PC-9 (cell line): ENCODE measurements at regions not wholly inside any gene's neighbourhood (a gene's known extent, or its start where the extent isn't known, plus 50 kb on each side); places are given as distances from the start of the nearest gene placed in this dataset.

Source experiments
- BruUV-seq: library from RNA; stranded (reverse); fragments of 400-500 nt; replicated peaks from 2 replicates; lab custom pipeline; 2021; lab: Mats Ljungman, UMichigan
- CTCF ChIA-PET: fragments of 300-600 bp; sonication (Branson Sonifier 250); formaldehyde crosslinking; loops from one replicate; lab custom pipeline; 2022; ENCODE audit warnings: antibody characterized with exemption; lab: Charles Lee
- POLR2A ChIA-PET: fragments of 300-600 bp; sonication (Branson Sonifier 250); formaldehyde crosslinking; loops from one replicate; lab custom pipeline; 2022; ENCODE audit warnings: antibody characterized with exemption; ENCODE audit not compliant: unreplicated experiment; lab: Charles Lee
- DNase-seq, 2 experiments: peaks; one replicate each; pipeline versions ENCODE4 v3.0.0 to v3.0.0-alpha.2; 2015 to 2022; ENCODE audit warnings: mixed read lengths in 1 of 2
- H2AFZ ChIP-seq: fragments of 200-600 bp; sonication (generic); 2 replicates; pipeline ENCODE4 v1.8.1; 2017; ENCODE audit warnings: antibody characterized with exemption
- H3F3A ChIP-seq: fragments of 200-600 bp; sonication (generic); 2 replicates; pipeline ENCODE4 v1.8.1; 2017; ENCODE audit warnings: antibody characterized with exemption, mild to moderate bottlenecking, low read depth; ENCODE audit not compliant: insufficient read depth
- H3K27ac ChIP-seq: fragments of 200-600 bp; sonication (generic); 2 replicates; pipeline ENCODE4 v1.6.1; 2016; ENCODE audit warnings: mixed run types
- H3K27me3 ChIP-seq: fragments of 200-600 bp; sonication (generic); 2 replicates; pipeline ENCODE4 v1.6.1; 2016; ENCODE audit warnings: low read depth, mixed run types; ENCODE audit not compliant: insufficient read depth
- H3K36me3 ChIP-seq: fragments of 200-600 bp; sonication (generic); 2 replicates; pipeline ENCODE4 v1.6.1; 2016; ENCODE audit warnings: low read depth, mixed run types
- H3K4me1 ChIP-seq: fragments of 200-600 bp; sonication (generic); replicated peaks from 2 replicates; pipeline ENCODE4 v1.6.1; 2016; ENCODE audit warnings: mixed run types; ENCODE audit not compliant: insufficient read depth
- H3K4me2 ChIP-seq: fragments of 200-600 bp; sonication (generic); 2 replicates; pipeline ENCODE4 v1.6.1; 2017; ENCODE audit warnings: mixed run types
- H3K4me3 ChIP-seq: fragments of 200-600 bp; sonication (generic); 2 replicates; pipeline ENCODE4 v1.6.1; 2016; ENCODE audit warnings: mixed run types
- H3K79me2 ChIP-seq: fragments of 200-600 bp; sonication (generic); 2 replicates; pipeline ENCODE4 v1.6.1; 2017; ENCODE audit warnings: low read depth, mixed run types
- H3K9me2 ChIP-seq: fragments of 200-600 bp; sonication (generic); 2 replicates; pipeline ENCODE4 v1.8.1; 2017; ENCODE audit warnings: mild to moderate bottlenecking; ENCODE audit not compliant: insufficient read depth
- H3K9me3 ChIP-seq: fragments of 200-600 bp; sonication (generic); 2 replicates; pipeline ENCODE4 v1.8.1; 2016; ENCODE audit warnings: low read depth; ENCODE audit not compliant: insufficient read depth
- H4K20me1 ChIP-seq: fragments of 200-600 bp; sonication (generic); 2 replicates; pipeline ENCODE4 v1.8.1; 2017; ENCODE audit not compliant: insufficient read depth
- EZH2 ChIP-seq: fragments of 200-600 bp; sonication (generic); IDR thresholded peaks from 2 replicates; pipeline ENCODE4 v1.8.0; 2017; ENCODE audit warnings: antibody characterized with exemption, low read depth
- intact Hi-C: fragments of 100-400 bp; cut with micrococcal nuclease; formaldehyde crosslinking; loops from one replicate; pipeline ENCODE4 v1.10.0; 2022; ENCODE audit not compliant: unreplicated experiment
- TF ChIP-seq, protein P1 (sequence below): fragments of 200-600 bp; sonication (generic); conservative IDR thresholded peaks from 2 replicates; pipeline ENCODE4 v1.6.1; 2017; ENCODE audit warnings: mixed run types, antibody characterized with exemption, mild to moderate bottlenecking, moderate library complexity

DNA sequence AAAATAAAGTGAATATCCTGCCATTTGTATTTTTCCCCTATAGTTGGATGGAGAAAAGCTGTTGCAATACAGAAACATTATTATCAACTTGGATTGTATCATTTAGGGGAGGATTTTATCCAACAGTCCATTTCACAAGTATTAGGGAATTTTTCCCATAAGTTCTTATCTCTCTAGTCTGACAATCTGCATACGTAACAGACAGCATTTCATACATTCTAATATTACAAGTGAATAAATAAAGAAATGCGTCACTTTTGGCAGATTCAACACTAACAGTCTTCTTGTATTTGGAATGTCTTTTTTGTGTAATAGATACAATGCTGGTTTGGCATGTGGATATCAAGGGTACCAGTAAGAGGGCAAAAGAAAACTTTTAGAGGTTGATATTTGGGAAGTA, 795.3 kb upstream of the ARRDC4 start:
- no peaks in the 10 kb centered on the region; the same call in 1 of the 2 replicates for H4K20me1 ChIP-seq
- H3K9me3 ChIP-seq = no peaks in the 10 kb centered on the region; the same call in 1 of the 2 replicates
- intact Hi-C loops = no loop called here
- no peak for TF ChIP-seq EZH2
- TF ChIP-seq, protein P1, sequence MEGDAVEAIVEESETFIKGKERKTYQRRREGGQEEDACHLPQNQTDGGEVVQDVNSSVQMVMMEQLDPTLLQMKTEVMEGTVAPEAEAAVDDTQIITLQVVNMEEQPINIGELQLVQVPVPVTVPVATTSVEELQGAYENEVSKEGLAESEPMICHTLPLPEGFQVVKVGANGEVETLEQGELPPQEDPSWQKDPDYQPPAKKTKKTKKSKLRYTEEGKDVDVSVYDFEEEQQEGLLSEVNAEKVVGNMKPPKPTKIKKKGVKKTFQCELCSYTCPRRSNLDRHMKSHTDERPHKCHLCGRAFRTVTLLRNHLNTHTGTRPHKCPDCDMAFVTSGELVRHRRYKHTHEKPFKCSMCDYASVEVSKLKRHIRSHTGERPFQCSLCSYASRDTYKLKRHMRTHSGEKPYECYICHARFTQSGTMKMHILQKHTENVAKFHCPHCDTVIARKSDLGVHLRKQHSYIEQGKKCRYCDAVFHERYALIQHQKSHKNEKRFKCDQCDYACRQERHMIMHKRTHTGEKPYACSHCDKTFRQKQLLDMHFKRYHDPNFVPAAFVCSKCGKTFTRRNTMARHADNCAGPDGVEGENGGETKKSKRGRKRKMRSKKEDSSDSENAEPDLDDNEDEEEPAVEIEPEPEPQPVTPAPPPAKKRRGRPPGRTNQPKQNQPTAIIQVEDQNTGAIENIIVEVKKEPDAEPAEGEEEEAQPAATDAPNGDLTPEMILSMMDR = no peak
- BruUV-seq = no TSS peak
- no peaks in the 10 kb centered on the region for H3K4me1 ChIP-seq
- no peak overlapping the region for H3K4me2 ChIP-seq
- DNase-seq = no peak
- H3K36me3 ChIP-seq = no peaks in the 10 kb centered on the region
- H3K4me3 ChIP-seq = no peak overlapping the region
- H2AFZ ChIP-seq = no peak overlapping the region
- no peaks in the 10 kb centered on the region for H3F3A ChIP-seq
- peaks cover 16% of the 10 kb centered on the region; the same call in 1 of the 2 replicates for H3K27me3 ChIP-seq
- H3K27ac ChIP-seq = no peak overlapping the region
- CTCF ChIA-PET = no interaction called here
- POLR2A ChIA-PET = no interaction called here
- no peaks in the 10 kb centered on the region for H3K9me2 ChIP-seq
- H3K79me2 ChIP-seq = no peaks in the 10 kb centered on the region

GRCh38 chr15:97168704-97169475, 791.6 kb upstream of the ARRDC4 start:
- Histone ChIP-seq H3K9me2 (no peaks in the 10 kb centered on the region), H4K20me1 (no peaks in the 10 kb centered on the region), H3K4me2 (no peak overlapping the region), H3K9me3 (no peaks in the 10 kb centered on the region; the same call in 1 of the 2 replicates), H3K79me2 (no peaks in the 10 kb centered on the region), H3F3A (no peaks in the 10 kb centered on the region), H3K27me3 (peaks cover 18% of the 10 kb centered on the region; the same call in 1 of the 2 replicates), H3K36me3 (no peaks in the 10 kb centered on the region), H2AFZ (no peak overlapping the region), H3K4me3 (no peak overlapping the region), H3K4me1 (no peaks in the 10 kb centered on the region), H3K27ac (no peak overlapping the region)
- POLR2A ChIA-PET = no interaction called here
- TF ChIP-seq EZH2 = no peak
- TF ChIP-seq, protein P1 = no peak
- intact Hi-C loops = no loop called here
- no TSS peak for BruUV-seq
- DNase-seq = no peak
- CTCF ChIA-PET = no interaction called here

- H3K4me2 ChIP-seq = no peak overlapping the region
- no peaks in the 10 kb centered on the region for H3K9me2 ChIP-seq
- no peaks in the 10 kb centered on the region for H3F3A ChIP-seq
- TF ChIP-seq, protein P1 = no peak
- no peak for TF ChIP-seq EZH2
- DNase-seq = no peak
- H3K9me3 ChIP-seq = no peaks in the 10 kb centered on the region; the same call in 1 of the 2 replicates
- peaks cover 18% of the 10 kb centered on the region; the same call in 1 of the 2 replicates for H3K27me3 ChIP-seq
- intact Hi-C loops = no loop called here
- no peaks in the 10 kb centered on the region for H4K20me1 ChIP-seq
- no peaks in the 10 kb centered on the region for H3K4me1 ChIP-seq
- BruUV-seq = no TSS peak
- no peak overlapping the region for H3K4me3 ChIP-seq
- H3K36me3 ChIP-seq = no peaks in the 10 kb centered on the region
- POLR2A ChIA-PET = no interaction called here
- H2AFZ ChIP-seq = no peak overlapping the region
- H3K27ac ChIP-seq = no peak overlapping the region
- CTCF ChIA-PET = no interaction called here
- no peaks in the 10 kb centered on the region for H3K79me2 ChIP-seq
Measured at GRCh38 chr15:97171556-97171955, 788.9 kb upstream of the ARRDC4 start.
